Suprapubic skin (tissue), 4 donors: ENCODE measurements at regions not wholly inside any gene's neighbourhood (a gene's known extent, or its start where the extent isn't known, plus 50 kb on each side); places are given as distances from the start of the nearest gene placed in this dataset.

Source experiments
- DNase-seq, 2 donors: peaks; one replicate each; pipeline ENCODE4 v3.0.0-alpha.2; 2019; ENCODE audit warnings: low spot score in 2 of 2
- H3K27ac ChIP-seq: fragments of 200-600 bp; sonication (generic); one replicate; pipeline ENCODE4 v1.5.1; 2019
- H3K27me3 ChIP-seq: fragments of 200-600 bp; sonication (generic); one replicate; pipeline ENCODE4 v1.5.1; 2019
- H3K36me3 ChIP-seq: fragments of 200-600 bp; sonication (generic); one replicate; pipeline ENCODE4 v1.5.1; 2019
- H3K4me1 ChIP-seq: fragments of 200-600 bp; sonication (generic); one replicate; pipeline ENCODE4 v1.5.1; 2019
- H3K4me3 ChIP-seq: fragments of 200-600 bp; sonication (generic); one replicate; pipeline ENCODE4 v1.5.1; 2019; ENCODE audit warnings: mild to moderate bottlenecking
- H3K9me3 ChIP-seq: fragments of 200-600 bp; sonication (generic); one replicate; pipeline ENCODE4 v1.5.1; 2019
- CTCF ChIP-seq, 2 donors: fragments of 200-600 bp in 1 of 2; fragments of 450-650 bp in 1 of 2; sonication (generic) in 1 of 2; IDR thresholded peaks; one replicate each; pipeline ENCODE4 v1.5.1; 2016 to 2019; ENCODE audit warnings: antibody characterized with exemption in 2 of 2, mild to moderate bottlenecking in 1 of 2, moderate library complexity in 1 of 2
- EP300 ChIP-seq: sonication (generic); formaldehyde crosslinking; IDR thresholded peaks from one replicate; pipeline ENCODE4 v1.6.1; 2017; ENCODE audit warnings: antibody characterized with exemption
- POLR2A ChIP-seq, 2 donors: fragments of 450-650 bp; IDR thresholded peaks; one replicate each; pipeline ENCODE4 v1.6.1; 2017; ENCODE audit warnings: antibody characterized with exemption in 2 of 2, mild to moderate bottlenecking in 2 of 2, moderate library complexity in 2 of 2
- POLR2AphosphoS5 ChIP-seq, 3 donors: sonication (generic); formaldehyde crosslinking; IDR thresholded peaks; one replicate each; pipeline ENCODE4 v1.6.1; 2017; ENCODE audit warnings: antibody characterized with exemption in 3 of 3
- WGBS: methylation state at CpG from one replicate; pipeline ENCODE4 v1.1.5; 2018; 5-methylcytosine and 5-hydroxymethylcytosine counted together

- no peaks in the 10 kb centered on the region for H3K27me3 ChIP-seq
- no peaks in the 10 kb centered on the region for H3K36me3 ChIP-seq
- H3K27ac ChIP-seq = no peak overlapping the region
- no peaks in the 10 kb centered on the region for H3K4me1 ChIP-seq
- DNase-seq = no peak
- H3K9me3 ChIP-seq = peaks cover 4% of the 10 kb centered on the region
- TF ChIP-seq POLR2AphosphoS5 (IDR thresholded peaks at IDR 0.05) (no peak), CTCF (IDR thresholded peaks at IDR 0.05) (no peak), EP300 (no peak), POLR2A (IDR thresholded peaks at IDR 0.05) (no peak)
- H3K4me3 ChIP-seq = no peak overlapping the region
- 86% methylated on average over 1 of the region's 1 CpG for WGBS
Observed at GRCh38 chr10:108082596-108082995, 918.1 kb upstream of the SORCS1 start.

- TF ChIP-seq CTCF (IDR thresholded peaks at IDR 0.05) = no peak
- no peak for TF ChIP-seq EP300
- no peak for TF ChIP-seq POLR2AphosphoS5 (IDR thresholded peaks at IDR 0.05)
- TF ChIP-seq POLR2A (IDR thresholded peaks at IDR 0.05) = no peak
- H3K27ac ChIP-seq = no peak overlapping the region
- no peaks in the 10 kb centered on the region for H3K36me3 ChIP-seq
- H3K4me3 ChIP-seq = no peak overlapping the region
- peaks cover 4% of the 10 kb centered on the region for H3K9me3 ChIP-seq
- 42% methylated on average over 2 of the region's 2 CpGs for WGBS
- no peak for DNase-seq
- H3K27me3 ChIP-seq = no peaks in the 10 kb centered on the region
- no peaks in the 10 kb centered on the region for H3K4me1 ChIP-seq
Observed at GRCh38 chr10:108078263-108078662, 913.8 kb upstream of the SORCS1 start.

- Histone ChIP-seq H3K27ac (no peak overlapping the region), H3K4me3 (no peak overlapping the region), H3K4me1 (no peaks in the 10 kb centered on the region), H3K27me3 (no peaks in the 10 kb centered on the region), H3K36me3 (no peaks in the 10 kb centered on the region), H3K9me3 (no peaks in the 10 kb centered on the region)
- WGBS = 98% methylated on average over 3 of the region's 3 CpGs
- no peak for TF ChIP-seq EP300
- no peak for TF ChIP-seq POLR2AphosphoS5 (IDR thresholded peaks at IDR 0.05)
- TF ChIP-seq POLR2A (IDR thresholded peaks at IDR 0.05) = no peak
- no peak for TF ChIP-seq CTCF (IDR thresholded peaks at IDR 0.05)
- no peak for DNase-seq
Observed at GRCh38 chr10:108072466-108072865, 908.0 kb upstream of the SORCS1 start.

- Histone ChIP-seq H3K4me1 (no peaks in the 10 kb centered on the region), H3K9me3 (no peaks in the 10 kb centered on the region), H3K4me3 (no peak overlapping the region), H3K27me3 (no peaks in the 10 kb centered on the region), H3K27ac (no peak overlapping the region), H3K36me3 (no peaks in the 10 kb centered on the region)
- DNase-seq = no peak
- WGBS = 71% methylated on average over 2 of the region's 2 CpGs
- no peak for TF ChIP-seq POLR2AphosphoS5 (IDR thresholded peaks at IDR 0.05)
- no peak for TF ChIP-seq EP300
- no peak for TF ChIP-seq CTCF (IDR thresholded peaks at IDR 0.05)
- TF ChIP-seq POLR2A (IDR thresholded peaks at IDR 0.05) = no peak
Observed at GRCh38 chr10:108070789-108071188, 906.3 kb upstream of the SORCS1 start.

GRCh38 chr10:108069096-108069495 lies 904.6 kb upstream of the SORCS1 start:
- no peaks in the 10 kb centered on the region for H3K36me3 ChIP-seq
- DNase-seq = no peak
- H3K27ac ChIP-seq = no peak overlapping the region
- TF ChIP-seq EP300 (no peak), POLR2A (IDR thresholded peaks at IDR 0.05) (no peak), CTCF (IDR thresholded peaks at IDR 0.05) (no peak), POLR2AphosphoS5 (IDR thresholded peaks at IDR 0.05) (no peak)
- no peaks in the 10 kb centered on the region for H3K9me3 ChIP-seq
- no peaks in the 10 kb centered on the region for H3K27me3 ChIP-seq
- 62% methylated on average over 1 of the region's 1 CpG for WGBS
- H3K4me3 ChIP-seq = no peak overlapping the region
- H3K4me1 ChIP-seq = no peaks in the 10 kb centered on the region
